ENCODE measurements at regions not wholly inside any gene's neighbourhood (a gene's known extent, or its start where the extent isn't known, plus 50 kb on each side); places are given as distances from the start of the nearest gene placed in this dataset.

GRCh38 chr2:239466755-239467271 is 66.0 kb upstream of the HDAC4 start (continued):
- no peak for TF ChIP-seq ZNF407 (IDR thresholded peaks at IDR 0.05; ENCODE audit: low read depth)
- TF ChIP-seq MCM5 (IDR thresholded peaks at IDR 0.05; ENCODE audit: low read depth): no peak
- no peak for TF ChIP-seq SLC30A9 (CRISPR knock-in tag; IDR thresholded peaks at IDR 0.05)
- TF ChIP-seq TCF3 (CRISPR knock-in tag; IDR thresholded peaks at IDR 0.05): no peak
- TF ChIP-seq ZNF41 (CRISPR knock-in tag; conservative IDR thresholded peaks at IDR 0.05): no peak
- no peak for TF ChIP-seq ZNF121 (CRISPR knock-in tag; conservative IDR thresholded peaks at IDR 0.05)
- TF ChIP-seq CCNT2 (IDR thresholded peaks at IDR 0.05; ENCODE audit: borderline replicate concordance, extremely low read depth, insufficient read length, low read depth, low read length): no peak
- no peak for TF ChIP-seq ZNF551 (CRISPR knock-in tag; IDR thresholded peaks at IDR 0.05)
